ENCODE measurements at regions not wholly inside any gene's neighbourhood (a gene's known extent, or its start where the extent isn't known, plus 50 kb on each side); places are given as distances from the start of the nearest gene placed in this dataset.

DNA sequence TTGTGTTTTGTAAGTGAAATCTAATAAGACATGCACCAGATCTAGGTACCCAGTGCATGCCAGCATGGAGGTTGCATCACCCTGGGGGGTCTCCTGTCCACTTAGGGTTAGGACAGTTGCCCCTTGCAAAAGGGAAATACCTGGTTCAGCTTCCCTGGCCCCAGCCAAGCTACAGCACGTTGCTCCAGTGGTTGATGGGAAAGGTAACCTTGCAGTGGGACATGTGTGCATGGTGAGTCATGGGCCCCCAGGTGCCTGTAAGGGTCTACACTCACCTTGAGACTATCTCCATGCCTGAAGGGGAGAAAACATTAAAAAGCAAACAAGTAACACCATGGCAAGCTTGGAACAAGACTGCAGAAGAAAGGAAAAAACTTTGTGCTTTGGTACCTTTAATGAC lies 143.9 kb downstream of the LSM5 start:
- no peak for DNase-seq (ENCODE audit: low read depth)

DNA sequence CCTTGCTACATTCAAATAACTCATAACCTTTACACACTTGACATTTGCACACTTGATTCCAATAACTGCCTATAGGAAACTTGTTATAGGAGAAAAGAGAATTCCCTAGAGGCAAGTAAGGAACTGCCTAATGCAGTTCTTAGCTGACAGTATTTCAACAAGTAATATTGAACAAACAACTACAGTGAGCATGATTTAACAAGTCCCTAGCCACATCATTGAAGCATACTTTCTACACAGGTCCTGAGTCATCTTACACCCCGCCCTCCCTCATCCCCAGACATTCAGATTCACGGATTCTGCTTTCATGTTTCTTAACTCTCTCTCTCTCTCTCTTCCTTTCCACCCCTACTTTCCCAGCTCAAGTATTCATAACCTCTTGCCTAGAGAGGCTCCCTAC lies 153.5 kb downstream of the LSM5 start:
- no peak for DNase-seq (ENCODE audit: low read depth)

DNA sequence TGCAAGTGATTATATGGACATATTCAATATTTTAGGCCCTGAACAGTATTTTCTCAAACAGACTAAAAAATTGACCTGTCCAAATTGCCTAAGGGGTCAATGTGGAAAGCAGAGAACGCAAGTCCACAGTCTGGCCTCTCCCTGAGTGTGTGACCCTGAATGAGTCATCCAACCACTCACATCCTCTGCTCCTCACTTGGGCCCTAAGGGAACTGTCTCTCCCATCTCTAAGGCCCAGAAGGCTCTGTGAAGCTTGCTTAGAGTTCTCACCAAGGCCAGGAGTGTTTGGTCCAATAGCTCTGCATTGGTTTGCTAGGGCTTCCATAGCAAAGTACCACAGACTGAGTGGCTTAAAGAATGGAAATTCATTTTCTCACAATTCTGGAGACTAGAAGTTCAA lies 155.1 kb downstream of the LSM5 start:
- no peak for DNase-seq (ENCODE audit: low read depth)

DNA sequence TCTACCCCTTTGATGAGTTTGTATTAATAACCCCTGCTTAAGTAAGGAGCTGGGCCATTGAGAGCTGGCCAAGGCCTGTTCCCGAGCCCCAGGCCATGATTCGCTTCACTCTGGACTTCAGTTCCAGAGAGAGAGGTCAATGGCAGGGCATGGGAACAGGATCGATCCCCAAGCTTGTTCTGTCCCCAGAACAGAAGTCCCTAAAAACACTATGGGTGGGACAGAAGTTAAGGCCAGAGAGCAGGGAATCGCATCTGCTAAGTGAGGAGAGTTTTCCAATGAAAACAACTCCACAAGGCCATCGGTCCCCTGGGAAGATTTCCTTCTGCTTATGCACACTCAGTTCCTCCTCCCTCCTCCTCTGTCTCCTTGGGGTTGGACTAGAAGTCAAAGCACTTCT lies 159.6 kb downstream of the LSM5 start:
- no peak for DNase-seq (ENCODE audit: low read depth)

DNA sequence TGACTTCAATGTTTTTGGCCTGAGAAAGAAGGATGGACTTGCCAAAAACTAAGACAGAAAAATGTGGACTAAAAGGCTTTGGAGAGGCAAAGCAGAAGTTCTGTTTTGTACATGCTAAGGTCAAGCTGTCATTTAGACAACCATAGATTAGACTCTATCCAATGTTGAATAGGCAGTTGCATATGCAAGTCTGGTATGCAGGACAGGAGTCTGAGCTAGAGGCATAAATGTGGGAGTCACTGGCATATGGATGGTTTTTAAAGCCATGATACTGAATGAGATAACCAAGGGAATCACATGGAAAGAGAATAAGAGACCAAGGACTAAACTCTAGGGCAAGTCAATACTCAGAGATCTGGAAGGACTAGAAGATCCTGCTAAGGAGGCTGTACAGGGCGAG lies 164.1 kb downstream of the LSM5 start:
- DNase-seq (ENCODE audit: low read depth) = no peak

DNA sequence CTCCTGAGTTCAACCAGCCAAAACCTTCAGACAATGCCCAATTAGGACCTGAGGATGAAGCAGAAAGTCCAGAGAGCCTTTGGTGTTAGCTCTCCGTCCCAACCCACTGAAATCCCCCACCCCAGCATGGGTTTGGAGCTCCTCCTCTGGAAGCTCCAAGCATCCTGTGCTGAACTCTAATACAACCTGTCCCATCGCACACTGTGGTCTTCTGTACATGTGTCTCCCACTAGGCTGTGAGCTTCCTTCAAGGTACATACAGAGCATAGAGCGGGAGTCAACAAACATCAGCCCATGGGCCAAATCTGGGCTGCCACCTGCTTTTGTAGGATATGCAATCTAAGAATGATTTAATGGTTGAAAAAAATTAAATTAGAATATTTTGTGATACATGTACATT lies 166.5 kb downstream of the LSM5 start:
- DNase-seq (ENCODE audit: low read depth) = no peak

DNA sequence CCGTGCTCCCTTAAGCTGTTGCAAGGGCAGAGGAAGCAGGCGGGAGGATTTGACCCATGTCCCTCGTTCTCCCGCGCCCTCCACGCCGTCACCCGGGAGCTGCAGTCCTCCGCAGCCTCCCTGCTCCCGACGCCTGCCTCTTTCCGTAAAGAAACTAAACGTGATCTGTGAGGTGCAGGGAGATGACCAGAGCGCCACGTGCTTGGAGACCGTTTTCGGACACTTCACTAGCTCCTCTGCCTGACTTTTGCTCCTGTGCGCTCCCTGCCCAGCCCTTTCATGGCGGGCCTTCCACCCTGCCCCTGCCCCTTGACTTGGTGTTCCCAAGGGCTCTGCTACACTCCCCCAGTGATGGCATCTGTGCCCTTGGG lies 171.2 kb downstream of the LSM5 start:
- no peak for DNase-seq (ENCODE audit: low read depth)

DNA sequence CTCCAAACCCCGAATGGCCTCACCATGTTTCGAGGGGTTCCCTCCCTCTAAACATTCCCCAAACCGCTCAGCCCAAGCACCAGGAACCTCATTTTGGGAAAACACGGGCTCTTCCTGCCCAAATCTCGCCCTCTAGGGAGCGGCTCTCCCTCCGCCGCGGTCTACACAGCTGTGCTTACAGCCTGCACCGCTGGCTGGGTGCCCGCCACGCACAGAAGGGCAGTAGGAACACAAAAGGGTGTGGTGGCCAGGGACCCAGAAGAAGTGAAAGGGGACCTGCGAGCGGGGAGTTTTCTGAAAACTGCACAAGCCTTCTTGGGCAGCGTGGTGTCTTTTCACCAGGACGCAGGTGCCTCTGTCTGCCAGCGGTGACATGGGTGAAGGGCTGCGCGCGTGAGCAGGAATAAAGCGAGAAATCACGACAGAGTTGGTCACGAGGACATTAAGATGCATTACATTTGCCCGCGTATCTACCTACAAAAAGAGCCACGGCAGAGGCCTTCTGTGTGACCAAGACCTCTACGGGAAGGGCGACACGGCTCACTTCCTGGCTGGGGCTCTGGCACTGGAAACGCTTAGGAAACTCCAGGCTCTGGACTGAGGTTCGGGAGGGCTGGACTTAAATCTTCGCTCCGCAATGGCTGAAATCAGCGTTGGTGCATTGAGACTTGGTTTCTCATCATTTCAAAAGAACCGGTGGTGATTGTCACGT lies 171.7 kb downstream of the LSM5 start:
- DNase-seq (ENCODE audit: low read depth) = no peak

DNA sequence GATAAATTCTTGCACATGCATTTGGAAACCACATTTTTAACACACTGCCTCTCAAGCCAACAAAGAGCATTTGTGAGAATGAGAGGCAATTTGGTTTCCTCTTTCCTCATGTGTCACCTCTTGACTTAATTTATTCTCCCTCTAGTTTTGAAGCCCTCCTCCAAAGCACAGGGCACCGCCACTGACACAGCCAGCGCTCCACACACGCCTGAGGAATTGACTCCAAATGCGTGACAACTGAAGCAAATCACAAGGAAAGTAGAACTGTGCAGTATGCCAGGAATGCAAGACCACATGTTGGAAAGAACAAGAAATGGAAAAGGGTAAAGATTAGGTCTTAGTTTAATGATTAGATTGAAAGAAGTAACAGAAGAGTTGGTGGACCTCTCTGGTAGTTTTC lies 173.3 kb downstream of the LSM5 start:
- no peak for DNase-seq (ENCODE audit: low read depth)

DNA sequence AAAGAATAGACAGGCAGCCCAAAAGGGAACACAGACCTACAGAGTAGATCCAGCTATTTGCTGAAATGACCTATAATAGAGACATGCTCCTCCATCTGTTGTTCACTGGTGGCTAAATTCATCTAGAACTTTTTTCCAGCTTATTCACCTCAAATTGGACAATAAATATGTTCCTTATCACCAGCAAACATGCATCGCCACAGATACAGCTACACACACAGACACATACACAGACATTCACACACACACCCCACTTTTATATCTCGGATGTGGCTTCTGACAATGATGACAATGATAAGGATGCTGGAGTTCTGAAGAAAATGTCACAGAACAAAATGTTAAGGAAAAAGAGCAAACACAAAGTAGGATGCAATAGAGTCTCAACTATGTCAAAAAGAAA lies 175.4 kb downstream of the LSM5 start:
- no peak for DNase-seq (ENCODE audit: low read depth)

DNA sequence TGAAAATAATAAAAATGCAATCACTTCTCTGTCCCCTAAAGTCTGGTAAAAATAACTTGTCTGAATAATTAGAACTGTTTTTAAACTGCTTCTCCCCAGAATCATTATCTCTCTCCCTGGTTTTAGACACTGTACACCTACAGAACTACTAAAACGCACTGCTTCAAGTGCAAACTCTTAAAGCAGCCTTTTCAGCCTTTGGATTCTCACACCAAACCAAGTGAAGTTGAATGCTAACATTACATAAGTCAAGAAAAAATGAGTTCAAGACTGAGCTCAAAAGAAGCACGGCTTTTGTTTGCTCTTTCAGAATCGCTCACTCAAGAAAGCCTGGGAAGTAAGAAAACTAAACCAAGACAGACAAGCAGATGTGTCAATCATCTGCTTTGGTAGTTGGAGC lies 188.8 kb downstream of the LSM5 start:
- no peak for DNase-seq (ENCODE audit: low read depth)

DNA sequence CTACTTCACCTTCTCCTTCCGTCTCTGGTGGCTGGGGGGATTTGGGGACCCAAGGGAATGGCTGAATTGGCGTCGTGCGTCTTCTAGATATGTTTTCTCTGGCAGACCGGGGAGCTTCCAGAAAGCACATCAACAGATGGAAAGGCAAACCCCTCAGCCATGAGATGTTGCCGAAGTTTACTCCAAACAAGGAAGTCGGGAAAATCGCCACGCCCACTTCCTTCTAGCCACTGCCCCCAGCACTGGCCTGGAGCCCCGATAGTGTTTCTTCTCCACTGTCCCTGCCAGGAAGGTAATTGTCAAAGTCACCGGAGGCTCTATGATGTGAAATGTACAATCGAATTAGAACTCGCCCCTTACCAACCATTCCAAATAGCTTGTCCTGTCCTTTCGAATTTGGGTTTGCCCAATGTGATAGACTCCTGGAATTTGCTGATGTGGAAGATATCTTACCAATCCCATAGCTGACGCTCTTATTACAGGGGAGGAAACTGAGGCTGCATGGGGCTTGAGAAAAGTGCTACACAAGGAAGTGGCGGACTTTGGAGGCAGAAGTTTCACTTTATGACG lies 191.0 kb downstream of the LSM5 start:
- DNase-seq (ENCODE audit: low read depth) = no peak

DNA sequence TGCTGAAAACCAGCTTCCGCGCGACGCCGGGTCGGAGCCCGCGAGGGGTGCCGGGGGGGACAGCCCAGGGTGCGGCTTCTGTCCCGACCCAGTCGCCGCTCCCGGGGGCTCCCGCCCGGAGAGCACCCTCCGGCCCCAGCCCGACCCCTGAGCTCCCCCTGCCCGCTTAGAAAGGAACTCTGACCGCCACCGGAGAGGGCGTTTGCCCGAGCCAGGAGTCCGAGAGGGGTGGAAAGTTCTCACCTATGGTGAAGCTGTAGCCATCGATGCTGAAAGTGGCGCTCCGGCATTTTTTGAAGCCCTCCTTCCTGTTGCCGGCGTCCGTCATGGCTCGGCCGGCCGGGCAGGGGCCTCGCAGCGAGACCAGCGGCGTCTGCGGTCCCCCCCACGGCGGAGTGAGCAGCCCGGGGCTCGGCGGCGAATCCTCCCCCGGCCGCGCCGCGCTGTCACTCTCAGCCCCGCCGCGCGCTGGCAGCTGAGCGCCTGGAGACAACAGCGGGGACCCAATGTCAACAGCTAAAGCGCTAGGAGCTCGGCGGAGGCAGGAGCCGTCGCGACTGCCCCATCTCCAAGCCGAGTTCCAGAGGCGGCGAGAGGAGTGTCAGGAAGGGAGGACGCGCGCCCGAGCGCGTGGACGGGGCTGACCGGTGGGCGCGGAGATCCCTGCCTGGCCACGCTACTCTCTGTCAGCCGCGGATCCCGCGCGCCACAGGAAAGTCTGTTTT lies 191.6 kb downstream of the LSM5 start:
- no peak for DNase-seq (ENCODE audit: low read depth)

DNA sequence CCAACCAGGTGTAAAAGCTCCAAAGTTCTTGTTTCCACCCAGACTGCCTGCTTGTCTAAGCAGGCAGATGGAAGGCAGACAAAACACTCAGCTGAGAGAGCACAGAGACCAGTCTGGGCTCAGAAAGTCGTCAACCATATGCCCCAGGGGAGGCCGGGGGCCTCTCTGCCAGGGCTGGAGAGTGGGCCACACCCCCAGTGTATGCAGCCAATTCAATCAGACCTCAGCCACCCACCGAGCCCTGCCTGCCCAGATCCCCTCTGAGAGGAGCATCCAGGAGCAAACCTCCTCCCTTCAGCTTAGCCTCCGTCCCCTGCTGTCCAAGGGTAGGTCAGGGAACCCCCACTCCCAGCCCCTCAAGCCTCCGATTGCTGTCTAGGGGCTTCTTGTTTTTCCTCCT lies 196.3 kb downstream of the LSM5 start:
- no peak for DNase-seq (ENCODE audit: low read depth)

DNA sequence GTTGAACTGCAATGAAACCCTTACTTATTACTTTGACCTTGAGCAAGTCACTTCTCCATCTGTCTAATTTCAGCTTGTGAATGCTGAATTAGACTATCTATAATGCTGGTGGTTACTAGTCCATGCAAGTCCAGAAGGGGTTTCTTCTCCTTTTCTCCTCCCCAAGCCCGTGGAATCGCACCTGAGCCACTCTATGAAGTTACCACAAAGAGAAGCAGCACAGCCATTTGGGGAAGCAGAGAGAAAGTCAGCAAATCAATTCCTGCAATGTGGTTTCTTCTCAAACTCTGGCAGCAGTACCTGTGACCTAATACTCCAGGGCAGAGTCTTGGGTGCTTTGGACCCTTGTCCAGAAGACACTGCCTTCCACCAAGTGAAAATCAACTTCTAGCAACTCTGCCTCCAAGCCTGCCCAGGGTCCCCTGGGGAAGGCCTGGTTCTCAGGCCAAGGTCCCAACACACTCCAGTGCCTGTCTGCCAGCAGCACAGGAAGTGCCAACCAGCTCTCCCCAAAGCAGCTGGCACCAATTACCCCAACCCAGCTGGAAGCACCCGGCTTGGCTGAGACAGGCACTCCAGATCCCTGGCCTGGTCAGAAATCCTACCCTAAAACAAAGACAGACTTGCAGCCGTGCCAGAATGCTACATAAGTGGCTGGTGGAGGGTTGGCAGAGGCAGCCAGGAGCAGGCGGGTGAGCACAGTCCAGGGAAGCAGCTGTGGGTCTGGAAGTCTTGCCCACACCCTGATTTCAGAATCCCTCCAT lies 200.3 kb downstream of the LSM5 start:
- no peak for DNase-seq (ENCODE audit: low read depth)

DNA sequence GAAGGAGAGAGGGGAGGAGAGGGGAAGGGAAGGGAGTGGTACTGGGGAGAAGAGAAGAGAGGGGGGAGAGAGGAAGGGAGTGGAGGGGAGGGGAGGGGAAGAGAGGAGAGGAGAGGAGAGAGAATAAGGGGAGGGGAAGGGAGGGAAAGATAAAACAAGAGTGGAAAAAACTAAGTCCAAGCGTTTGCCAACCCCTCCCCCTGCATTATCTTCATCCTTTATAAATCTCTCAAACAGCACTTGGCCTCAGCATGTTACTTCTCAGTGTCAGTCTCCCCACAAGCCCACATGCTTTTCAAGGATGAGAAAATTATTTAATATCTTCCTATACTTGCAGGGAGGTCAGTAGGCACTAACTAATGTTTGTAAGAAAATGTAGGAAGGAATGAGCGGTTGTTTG lies 204.5 kb downstream of the LSM5 start:
- no peak for DNase-seq (ENCODE audit: low read depth)

DNA sequence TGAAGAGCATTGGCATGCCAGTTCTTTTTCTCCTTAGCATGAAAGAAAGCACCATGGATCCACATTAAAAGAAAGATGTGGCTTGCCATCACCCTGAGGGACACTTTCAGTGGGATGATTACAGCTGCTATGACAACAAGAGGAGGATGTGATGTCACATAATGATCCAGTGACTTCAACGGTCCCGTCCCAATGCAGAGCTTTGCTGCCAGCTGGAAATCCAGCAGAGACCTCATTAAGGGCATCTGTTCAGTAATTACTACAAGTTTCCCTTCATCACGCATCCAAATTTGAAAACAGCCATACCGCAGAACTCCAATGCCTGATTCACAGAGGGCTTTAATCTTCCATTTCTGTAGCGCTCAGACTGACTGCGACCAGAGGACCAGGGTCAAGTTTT lies 206.6 kb downstream of the LSM5 start:
- DNase-seq (ENCODE audit: low read depth) = no peak

DNA sequence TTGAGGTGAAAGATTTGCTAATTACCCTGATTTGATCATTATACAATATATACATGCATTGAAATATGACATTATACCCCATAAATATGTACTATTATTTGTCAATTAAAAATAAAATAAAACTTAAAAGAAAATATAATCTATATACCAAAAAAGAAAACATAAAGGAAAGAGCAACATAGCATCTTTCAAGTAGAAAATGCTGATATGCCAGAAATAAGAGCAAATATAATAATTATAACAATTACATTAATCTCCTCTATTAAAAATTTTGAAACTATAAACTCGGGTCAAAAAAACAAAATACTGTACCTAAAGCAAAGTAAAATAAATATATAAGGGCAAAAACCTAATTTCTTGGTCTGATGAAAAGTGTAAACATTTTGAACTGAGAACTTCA lies 209.3 kb upstream of the PDE1C start:
- DNase-seq (ENCODE audit: low read depth) = no peak

DNA sequence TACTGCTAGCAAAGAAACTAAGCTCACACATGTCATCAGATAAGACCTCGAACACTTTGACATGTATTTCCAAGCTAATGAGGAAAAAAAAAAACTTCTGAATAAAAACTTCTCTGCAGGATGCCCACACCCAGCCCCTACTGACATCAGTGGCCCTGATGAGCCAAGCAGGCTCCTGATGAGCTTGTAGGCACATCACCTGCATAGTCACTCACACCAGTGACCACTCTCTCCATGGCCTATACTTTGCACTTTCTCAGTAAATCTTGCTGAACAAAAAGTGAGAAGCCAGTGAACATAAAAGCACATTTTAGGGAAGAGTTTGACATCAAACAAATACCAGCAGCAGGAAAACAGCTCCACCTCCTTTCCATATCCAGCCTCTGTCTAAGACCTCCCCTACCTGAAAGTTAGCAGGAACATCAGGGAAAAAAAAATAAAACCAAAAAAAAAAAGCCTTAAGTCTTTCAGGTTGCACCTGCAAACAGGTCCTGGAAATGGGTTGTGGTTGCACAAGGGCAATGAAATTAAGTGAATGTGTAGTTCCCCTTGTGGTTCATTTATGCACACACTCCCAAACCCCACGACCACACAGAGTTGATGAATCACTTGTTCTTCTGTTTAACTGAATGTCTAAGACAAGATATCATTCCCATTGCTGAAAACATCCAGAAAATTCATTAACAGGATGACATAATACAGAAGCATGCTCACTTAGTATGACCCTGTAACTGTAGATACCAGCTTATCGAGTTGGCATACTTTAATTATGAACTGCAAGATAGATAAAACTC lies 205.2 kb upstream of the PDE1C start:
- no peak for DNase-seq (ENCODE audit: low read depth)

DNA sequence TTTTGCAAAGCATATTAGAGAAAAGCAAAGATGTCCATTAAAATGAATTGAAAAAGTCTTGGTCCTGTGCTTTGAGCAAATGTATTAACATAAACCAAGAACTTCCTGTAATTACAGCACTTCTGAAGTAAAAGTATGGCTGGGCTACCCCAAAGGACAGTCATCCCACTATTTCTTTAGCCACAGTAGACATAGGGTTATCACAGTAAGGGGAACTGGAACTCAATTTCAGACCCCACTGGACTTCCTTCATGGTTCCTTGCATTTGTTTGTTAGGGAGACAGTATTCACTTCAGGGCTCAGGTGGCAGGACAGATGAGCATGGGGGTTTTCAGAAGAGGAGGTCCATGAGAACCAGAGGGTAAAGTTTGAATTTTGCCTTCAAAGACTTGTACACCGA lies 203.1 kb upstream of the PDE1C start:
- DNase-seq (ENCODE audit: low read depth) = no peak

DNA sequence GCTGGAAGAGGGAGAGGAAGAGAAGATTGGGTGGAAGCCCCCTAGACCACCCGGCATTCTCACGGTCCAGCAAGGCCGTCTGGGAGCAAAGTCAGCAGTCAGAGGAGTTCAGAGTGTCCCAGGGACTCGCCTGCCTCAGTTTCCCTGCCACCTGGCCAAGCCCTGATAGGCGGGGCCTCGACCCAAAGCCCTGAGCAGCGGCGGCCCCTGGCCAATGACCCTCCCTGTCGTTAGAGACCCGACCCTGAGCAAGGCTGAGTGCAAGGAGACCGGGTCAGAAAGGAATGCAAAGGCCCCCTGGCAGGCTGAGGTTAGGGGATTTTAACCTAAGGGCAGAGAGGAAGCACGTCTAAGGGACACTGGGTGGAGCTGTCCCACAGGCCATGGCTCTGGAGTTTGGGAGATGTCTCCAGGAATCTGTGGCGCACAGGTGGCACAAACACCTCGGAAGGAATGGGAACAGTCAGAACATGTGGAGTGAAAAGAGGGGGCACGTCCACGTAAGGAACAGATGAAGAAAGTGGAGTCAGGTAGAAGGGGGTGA lies 196.8 kb upstream of the PDE1C start:
- DNase-seq (ENCODE audit: low read depth) = no peak

DNA sequence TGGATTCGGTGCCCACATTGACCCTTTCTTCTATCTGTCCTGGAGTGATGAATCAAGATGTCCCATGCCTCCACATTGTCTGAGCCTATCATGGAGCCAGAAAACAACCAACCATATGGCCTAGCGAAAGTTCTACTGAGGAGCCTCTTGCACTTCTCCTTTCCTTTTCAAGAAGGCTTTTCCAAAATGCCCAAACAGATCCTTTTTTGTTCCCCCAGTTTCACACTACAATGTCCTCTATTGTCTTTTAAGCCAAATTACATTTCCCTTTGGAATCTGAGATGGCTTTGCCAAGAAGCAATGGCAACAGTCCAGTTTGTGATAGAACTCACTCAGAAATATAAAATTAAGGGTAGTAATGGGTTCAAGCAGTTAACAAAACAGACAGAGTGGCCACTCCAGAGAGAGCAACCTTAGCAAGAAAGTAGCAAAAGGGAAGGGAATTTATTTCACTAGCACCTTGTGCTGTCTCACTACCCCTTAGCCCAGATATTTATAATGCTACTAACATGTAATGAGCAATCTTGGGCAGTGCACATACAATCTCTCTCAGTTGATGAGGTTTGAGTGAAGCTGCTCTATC lies 194.6 kb upstream of the PDE1C start:
- no peak for DNase-seq (ENCODE audit: low read depth)
